IMR-90 (cell line): ENCODE measurements at regions not wholly inside any gene's neighbourhood (a gene's known extent, or its start where the extent isn't known, plus 50 kb on each side); places are given as distances from the start of the nearest gene placed in this dataset.

Experiments
- ATAC-seq: fragments of 200-7000 bp; cut with Tn5 transposase; 2 replicates; pipeline ENCODE4 v1.9.1; 2020; ENCODE audit warnings: low read depth, mild to moderate bottlenecking, moderate library complexity
- BruUV-seq: library from RNA; stranded (reverse); fragments of 400-500 nt; replicated peaks from 2 replicates; lab custom pipeline; 2021; lab: Mats Ljungman, UMichigan
- CTCF ChIA-PET: fragments of 300-600 bp; formaldehyde crosslinking; extraction: SDS; loops from one replicate; lab custom pipeline; 2021; ENCODE audit warnings: antibody characterized with exemption; lab: Yijun Ruan, JAX
- POLR2A ChIA-PET: fragments of 300-600 bp; sonication (Branson Sonifier 250); formaldehyde crosslinking; loops from one replicate; lab custom pipeline; 2022; ENCODE audit warnings: antibody characterized with exemption; ENCODE audit not compliant: unreplicated experiment; lab: Charles Lee
- DNase-seq: peaks from one replicate; pipeline ENCODE4 v3.0.0; 2013
- H2AFZ ChIP-seq: replicated peaks from 2 replicates; pipeline ENCODE3; 2013; ENCODE audit warnings: low read length, mild to moderate bottlenecking; ENCODE audit not compliant: poor library complexity
- H2AK5ac ChIP-seq: 2 replicates; pipeline ENCODE4 v1.6.1; 2013; ENCODE audit warnings: low read depth, low read length, inconsistent platforms
- H2AK9ac ChIP-seq: replicated peaks from 2 replicates; pipeline ENCODE3; 2013; ENCODE audit warnings: mild to moderate bottlenecking, low read depth, low read length, moderate library complexity; ENCODE audit not compliant: poor library complexity
- H2BK120ac ChIP-seq: 2 replicates; pipeline ENCODE4 v1.6.1; 2013; ENCODE audit warnings: low read depth, low read length, inconsistent platforms
- H2BK15ac ChIP-seq: 3 replicates; pipeline ENCODE4 v1.6.1; 2013; ENCODE audit warnings: low read depth, low read length, inconsistent platforms
- H2BK20ac ChIP-seq: 2 replicates; pipeline ENCODE4 v1.6.1; 2013; ENCODE audit warnings: low read depth, mild to moderate bottlenecking, inconsistent platforms, low read length, moderate library complexity
- H2BK5ac ChIP-seq: 2 replicates; pipeline ENCODE4 v1.6.1; 2013; ENCODE audit warnings: mild to moderate bottlenecking, low read depth, low read length, inconsistent platforms; ENCODE audit not compliant: poor library complexity, severe bottlenecking
- H3K14ac ChIP-seq: replicated peaks from 2 replicates; pipeline ENCODE4 v1.6.1; 2013; ENCODE audit warnings: low read depth, low read length, inconsistent platforms
- H3K18ac ChIP-seq: 2 replicates; pipeline ENCODE4 v1.6.1; 2013; ENCODE audit warnings: low read depth, low read length, control low read depth
- H3K23ac ChIP-seq: 2 replicates; pipeline ENCODE4 v1.6.1; 2013; ENCODE audit warnings: low read depth, low read length, inconsistent platforms
- H3K27ac ChIP-seq: 2 replicates; pipeline ENCODE4 v1.5.1; 2013; ENCODE audit warnings: mild to moderate bottlenecking, control low read depth, low read length; ENCODE audit not compliant: insufficient read depth
- H3K27me3 ChIP-seq: 2 replicates; pipeline ENCODE4 v1.6.1; 2013; ENCODE audit warnings: low read length; ENCODE audit not compliant: control insufficient read depth, insufficient read depth
- H3K36me3 ChIP-seq: 2 replicates; pipeline ENCODE4 v1.6.1; 2013; ENCODE audit warnings: low read length, mixed read lengths; ENCODE audit not compliant: control insufficient read depth, insufficient read depth
- H3K4ac ChIP-seq: 2 replicates; pipeline ENCODE4 v1.6.1; 2013; ENCODE audit warnings: low read depth, low read length, inconsistent platforms
- H3K4me1 ChIP-seq: 2 replicates; pipeline ENCODE4 v1.6.1; 2013; ENCODE audit warnings: low read length, mixed read lengths; ENCODE audit not compliant: control insufficient read depth, insufficient read depth
- H3K4me2 ChIP-seq: 2 replicates; pipeline ENCODE4 v1.6.1; 2013; ENCODE audit warnings: low read depth, mild to moderate bottlenecking, control low read depth, low read length, moderate library complexity
- H3K4me3 ChIP-seq: 2 replicates; pipeline ENCODE4 v1.5.1; 2013; ENCODE audit warnings: low read depth, mild to moderate bottlenecking, control low read depth, low read length, moderate library complexity; ENCODE audit not compliant: insufficient read depth
- H3K56ac ChIP-seq: 2 replicates; pipeline ENCODE4 v1.6.1; 2013; ENCODE audit warnings: low read length, inconsistent platforms; ENCODE audit not compliant: insufficient read depth; ENCODE audit errors: extremely low read depth
- H3K79me1 ChIP-seq, 2 experiments: 2 replicates each; pipeline ENCODE4 v1.6.1; 2013; ENCODE audit warnings: low read length in 2 of 2, inconsistent platforms in 1 of 2, low read depth in 1 of 2
- H3K9ac ChIP-seq: 2 replicates; pipeline ENCODE4 v1.6.1; 2013; ENCODE audit warnings: low read depth, low read length, control low read depth
- H3K9me1 ChIP-seq: 2 replicates; pipeline ENCODE4 v1.6.1; 2013; ENCODE audit warnings: low read length, inconsistent platforms; ENCODE audit not compliant: insufficient read depth
- H3K9me3 ChIP-seq: 2 replicates; pipeline ENCODE4 v1.6.1; 2013; ENCODE audit warnings: low read length; ENCODE audit not compliant: control insufficient read depth, insufficient read depth
- H4K20me1 ChIP-seq: 2 replicates; pipeline ENCODE4 v1.6.1; 2013; ENCODE audit warnings: low read length, inconsistent platforms; ENCODE audit not compliant: insufficient read depth
- H4K5ac ChIP-seq: 2 replicates; pipeline ENCODE4 v1.6.1; 2013; ENCODE audit warnings: mild to moderate bottlenecking, low read depth, low read length, control low read depth
- H4K8ac ChIP-seq, 2 experiments: 2 replicates each; pipeline ENCODE4 v1.6.1; 2013; ENCODE audit warnings: low read depth in 2 of 2, low read length in 2 of 2, control low read depth in 1 of 2, inconsistent platforms in 1 of 2
- H4K91ac ChIP-seq: 2 replicates; pipeline ENCODE4 v1.6.1; 2013; ENCODE audit warnings: low read depth, low read length, inconsistent platforms; ENCODE audit not compliant: insufficient read depth
- BHLHE40 ChIP-seq: fragments of 150-350 bp; IDR thresholded peaks from 2 replicates; pipeline ENCODE4 v1.6.1; 2016; ENCODE audit warnings: mild to moderate bottlenecking, low read depth, low read length
- CEBPB ChIP-seq: IDR thresholded peaks from 2 replicates; pipeline ENCODE4 v1.6.1; 2012; ENCODE audit warnings: low read depth, low read length, improper control_type of control experiment
- CHD1 ChIP-seq: IDR thresholded peaks from 2 replicates; pipeline ENCODE4 v1.6.1; 2012; ENCODE audit warnings: low read depth, low read length, improper control_type of control experiment
- FOS ChIP-seq: fragments of 150-350 bp; IDR thresholded peaks from 2 replicates; pipeline ENCODE4 v1.6.1; 2016; ENCODE audit warnings: low read depth, low read length
- MAFK ChIP-seq: IDR thresholded peaks from 2 replicates; pipeline ENCODE4 v1.6.1; 2012; ENCODE audit warnings: low read depth, low read length, improper control_type of control experiment
- MAZ ChIP-seq: IDR thresholded peaks from 2 replicates; pipeline ENCODE4 v1.6.1; 2012; ENCODE audit warnings: low read depth, mild to moderate bottlenecking, low read length, improper control_type of control experiment, moderate library complexity, borderline replicate concordance
- MXI1 ChIP-seq: IDR thresholded peaks from 2 replicates; pipeline ENCODE4 v1.6.1; 2012; ENCODE audit warnings: low read depth, mild to moderate bottlenecking, low read length, moderate library complexity, borderline replicate concordance
- NFE2L2 ChIP-seq: fragments of 150-350 bp; IDR thresholded peaks from 2 replicates; pipeline ENCODE4 v1.6.1; 2016; ENCODE audit warnings: low read depth, mild to moderate bottlenecking, low read length
- POLR2A ChIP-seq: IDR thresholded peaks from 2 replicates; pipeline ENCODE4 v1.6.1; 2012; ENCODE audit warnings: mild to moderate bottlenecking, low read depth, low read length
- RAD21 ChIP-seq: IDR thresholded peaks from 2 replicates; pipeline ENCODE4 v1.6.1; 2012; ENCODE audit warnings: low read length, improper control_type of control experiment
- RCOR1 ChIP-seq: IDR thresholded peaks from 2 replicates; pipeline ENCODE4 v1.6.1; 2012; ENCODE audit warnings: mild to moderate bottlenecking, low read length, improper control_type of control experiment; ENCODE audit not compliant: insufficient replicate concordance
- RFX5 ChIP-seq: IDR thresholded peaks from 2 replicates; pipeline ENCODE4 v1.8.0; 2012; ENCODE audit warnings: low read depth, mild to moderate bottlenecking, low read length, moderate library complexity
- SMC3 ChIP-seq: fragments of 150-350 bp; IDR thresholded peaks from 2 replicates; pipeline ENCODE4 v1.6.1; 2016; ENCODE audit warnings: low read depth, mild to moderate bottlenecking, antibody characterized with exemption, low read length, moderate library complexity
- whole genome bisulfite sequencing, 2 experiments: methylation state at CpG; one replicate each; pipeline versions ENCODE4 v1.1.5 to v1.1.7; 2013; ENCODE audit warnings: missing lambda C conversion rate in 2 of 2; ENCODE audit not compliant: insufficient read length in 1 of 2; ENCODE audit errors: extremely low coverage in 2 of 2; 5-methylcytosine and 5-hydroxymethylcytosine counted together
- dilution Hi-C: fragments of 300-500 bp; cut with HindIII; formaldehyde crosslinking; loops from one replicate; pipeline ENCODE4 v1.14.3; 2018; ENCODE audit warnings: low sequenced_read_pairs; ENCODE audit not compliant: unreplicated experiment
- in situ Hi-C: fragments of 300-500 bp; cut with MboI; formaldehyde crosslinking; loops from 3 replicates; pipeline ENCODE4 v1.14.3; 2019; ENCODE audit warnings: low sequenced_read_pairs, inconsistent platforms, mixed read lengths
- intact Hi-C: fragments of 100-400 bp; cut with micrococcal nuclease; formaldehyde crosslinking; loops from 2 replicates; pipeline ENCODE4 v1.10.0; 2022
- TF ChIP-seq, protein P1 (sequence below): fragments of 150-350 bp; IDR thresholded peaks from 2 replicates; pipeline ENCODE4 v1.6.1; 2016; ENCODE audit warnings: low read depth, mild to moderate bottlenecking, low read length, moderate library complexity, borderline replicate concordance
- TF ChIP-seq, protein P2 (sequence below): fragments of 150-350 bp; IDR thresholded peaks from 2 replicates; pipeline ENCODE4 v1.6.1; 2017; ENCODE audit warnings: mild to moderate bottlenecking, antibody characterized with exemption, low read length, low read depth
- TF ChIP-seq, protein P3 (sequence below): conservative IDR thresholded peaks from 2 replicates; pipeline ENCODE4 v1.5.1; 2012; ENCODE audit warnings: mild to moderate bottlenecking, low read depth, low read length, improper control_type of control experiment

DNA sequence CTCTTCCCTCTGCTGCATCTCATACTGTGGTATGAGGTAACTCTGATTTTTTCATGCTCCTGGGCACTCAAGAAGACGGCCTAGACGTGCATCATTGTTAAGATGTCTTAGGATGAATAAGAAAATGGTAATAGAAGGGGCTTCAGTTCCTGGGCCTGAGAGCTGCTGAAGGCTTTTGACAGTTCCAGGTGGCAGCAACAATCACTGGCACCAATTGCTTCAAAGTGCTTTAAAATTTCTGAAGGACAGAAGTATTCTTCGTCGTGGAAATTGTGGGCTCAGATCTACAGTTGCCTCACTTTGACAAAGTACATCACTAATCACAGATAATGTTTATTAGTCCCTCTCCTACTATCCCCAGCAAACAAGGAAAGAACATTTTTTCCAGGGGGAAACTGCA is 536.6 kb upstream of the CAMK1G start:
- intact Hi-C loops (no loop called here), dilution Hi-C loops (no loop called here), in situ Hi-C loops (no loop called here)
- no peak overlapping the region for H3K23ac ChIP-seq
- H4K20me1 ChIP-seq = no peaks in the 10 kb centered on the region
- H3K9me3 ChIP-seq = peaks cover 11% of the 10 kb centered on the region
- no peak overlapping the region for H2BK20ac ChIP-seq
- no peak overlapping the region for H3K14ac ChIP-seq
- H3K4ac ChIP-seq = no peak overlapping the region
- no peak overlapping the region for H3K4me3 ChIP-seq
- H3K9ac ChIP-seq = no peak overlapping the region
- no peak overlapping the region for H2BK5ac ChIP-seq
- H3K56ac ChIP-seq = no peak overlapping the region
- H3K18ac ChIP-seq = no peak overlapping the region
- H4K8ac ChIP-seq = no peak overlapping the region
- ChIA-PET POLR2A (no interaction called here), CTCF (no interaction called here)
- no peak overlapping the region for H4K5ac ChIP-seq
- no peak overlapping the region for H2AK9ac ChIP-seq
- no peaks in the 10 kb centered on the region for H3K9me1 ChIP-seq
- H3K36me3 ChIP-seq = no peaks in the 10 kb centered on the region
- H3K79me1 ChIP-seq = no peaks in the 10 kb centered on the region
- H3K4me2 ChIP-seq = no peak overlapping the region
- no peak for ATAC-seq
- WGBS, 2 experiments = no CpG with 5 or more reads among the region's 4 CpGs
- TF ChIP-seq MAFK (no peak), CHD1 (no peak), MXI1 (no peak), RAD21 (no peak), RCOR1 (no peak), SMC3 (no peak), MAZ (no peak), FOS (no peak), POLR2A (no peak), RFX5 (no peak), NFE2L2 (no peak), CEBPB (no peak), BHLHE40 (no peak)
- TF ChIP-seq, protein P1, sequence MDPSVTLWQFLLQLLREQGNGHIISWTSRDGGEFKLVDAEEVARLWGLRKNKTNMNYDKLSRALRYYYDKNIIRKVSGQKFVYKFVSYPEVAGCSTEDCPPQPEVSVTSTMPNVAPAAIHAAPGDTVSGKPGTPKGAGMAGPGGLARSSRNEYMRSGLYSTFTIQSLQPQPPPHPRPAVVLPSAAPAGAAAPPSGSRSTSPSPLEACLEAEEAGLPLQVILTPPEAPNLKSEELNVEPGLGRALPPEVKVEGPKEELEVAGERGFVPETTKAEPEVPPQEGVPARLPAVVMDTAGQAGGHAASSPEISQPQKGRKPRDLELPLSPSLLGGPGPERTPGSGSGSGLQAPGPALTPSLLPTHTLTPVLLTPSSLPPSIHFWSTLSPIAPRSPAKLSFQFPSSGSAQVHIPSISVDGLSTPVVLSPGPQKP = no peak
- TF ChIP-seq, protein P2, sequence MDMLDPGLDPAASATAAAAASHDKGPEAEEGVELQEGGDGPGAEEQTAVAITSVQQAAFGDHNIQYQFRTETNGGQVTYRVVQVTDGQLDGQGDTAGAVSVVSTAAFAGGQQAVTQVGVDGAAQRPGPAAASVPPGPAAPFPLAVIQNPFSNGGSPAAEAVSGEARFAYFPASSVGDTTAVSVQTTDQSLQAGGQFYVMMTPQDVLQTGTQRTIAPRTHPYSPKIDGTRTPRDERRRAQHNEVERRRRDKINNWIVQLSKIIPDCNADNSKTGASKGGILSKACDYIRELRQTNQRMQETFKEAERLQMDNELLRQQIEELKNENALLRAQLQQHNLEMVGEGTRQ = no peak
- TF ChIP-seq, protein P3, sequence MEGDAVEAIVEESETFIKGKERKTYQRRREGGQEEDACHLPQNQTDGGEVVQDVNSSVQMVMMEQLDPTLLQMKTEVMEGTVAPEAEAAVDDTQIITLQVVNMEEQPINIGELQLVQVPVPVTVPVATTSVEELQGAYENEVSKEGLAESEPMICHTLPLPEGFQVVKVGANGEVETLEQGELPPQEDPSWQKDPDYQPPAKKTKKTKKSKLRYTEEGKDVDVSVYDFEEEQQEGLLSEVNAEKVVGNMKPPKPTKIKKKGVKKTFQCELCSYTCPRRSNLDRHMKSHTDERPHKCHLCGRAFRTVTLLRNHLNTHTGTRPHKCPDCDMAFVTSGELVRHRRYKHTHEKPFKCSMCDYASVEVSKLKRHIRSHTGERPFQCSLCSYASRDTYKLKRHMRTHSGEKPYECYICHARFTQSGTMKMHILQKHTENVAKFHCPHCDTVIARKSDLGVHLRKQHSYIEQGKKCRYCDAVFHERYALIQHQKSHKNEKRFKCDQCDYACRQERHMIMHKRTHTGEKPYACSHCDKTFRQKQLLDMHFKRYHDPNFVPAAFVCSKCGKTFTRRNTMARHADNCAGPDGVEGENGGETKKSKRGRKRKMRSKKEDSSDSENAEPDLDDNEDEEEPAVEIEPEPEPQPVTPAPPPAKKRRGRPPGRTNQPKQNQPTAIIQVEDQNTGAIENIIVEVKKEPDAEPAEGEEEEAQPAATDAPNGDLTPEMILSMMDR = no peak
- no peaks in the 10 kb centered on the region for H3K27me3 ChIP-seq
- H3K4me1 ChIP-seq = no peaks in the 10 kb centered on the region
- H2BK15ac ChIP-seq = no peak overlapping the region
- no peak overlapping the region for H2BK120ac ChIP-seq
- DNase-seq = no peak
- H2AK5ac ChIP-seq = no peak overlapping the region
- no TSS peak for BruUV-seq
- no peak overlapping the region for H2AFZ ChIP-seq
- H3K27ac ChIP-seq = no peak overlapping the region
- H4K91ac ChIP-seq = no peak overlapping the region
